Posterior cingulate gyrus (tissue), 11 donors: ENCODE measurements at regions not wholly inside any gene's neighbourhood (a gene's known extent, or its start where the extent isn't known, plus 50 kb on each side); places are given as distances from the start of the nearest gene placed in this dataset.
A peak's percentile ranks its signal among the peaks of the same experiment; 100 is the strongest.

Experiments used
- DNase-seq, 10 donors: peaks; one replicate each; pipeline versions ENCODE4 v3.0.0 to v3.0.0-alpha.2; 2020 to 2021; ENCODE audit warnings: mixed read lengths in 3 of 10
- intact Hi-C: fragments of 100-400 bp; cut with DNase I; formaldehyde crosslinking; loops from one replicate; pipeline ENCODE4 v1.15.1; 2023

- intact Hi-C loops, result no loop called here
- DNase-seq, result no peak
These were observed 414.4 kb upstream of the CADM1 start for GRCh38 chr11:115918576-115918975.

GRCh38 chr11:115916608-115917007 lies 412.4 kb upstream of the CADM1 start:
- intact Hi-C loops, result no loop called here
- no peak for DNase-seq

DNA sequence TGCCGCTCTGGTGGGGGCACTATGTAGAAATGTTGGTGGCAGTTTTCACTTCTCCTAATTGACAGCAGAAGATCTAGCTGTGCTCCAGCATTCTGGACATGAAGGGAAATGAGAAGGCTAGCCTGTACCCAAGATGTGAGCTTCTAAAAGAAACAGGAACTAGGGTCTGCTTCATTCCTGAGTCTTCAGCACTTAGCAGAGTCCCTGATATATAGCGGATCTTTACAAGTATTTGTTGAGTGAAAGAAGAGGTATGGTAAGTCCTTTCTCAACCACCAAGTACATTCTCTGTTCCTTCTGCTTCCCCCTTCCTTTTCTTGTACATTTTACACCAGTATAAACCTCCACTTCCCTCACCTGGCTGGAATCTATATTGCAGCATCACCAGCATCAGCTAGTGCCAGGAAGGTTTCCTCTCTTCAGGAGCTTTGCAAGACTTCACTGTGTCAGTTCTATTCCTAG lies 408.3 kb upstream of the CADM1 start:
- intact Hi-C loops, result no loop called here
- DNase-seq, result no peak

GRCh38 chr11:115911613-115912346 lies 407.6 kb upstream of the CADM1 start:
- intact Hi-C loops, result no loop called here
- no peak for DNase-seq

- DNase-seq, result no peak
- intact Hi-C loops, result no loop called here
These were observed 406.2 kb upstream of the CADM1 start for GRCh38 chr11:115910379-115910778.

DNA sequence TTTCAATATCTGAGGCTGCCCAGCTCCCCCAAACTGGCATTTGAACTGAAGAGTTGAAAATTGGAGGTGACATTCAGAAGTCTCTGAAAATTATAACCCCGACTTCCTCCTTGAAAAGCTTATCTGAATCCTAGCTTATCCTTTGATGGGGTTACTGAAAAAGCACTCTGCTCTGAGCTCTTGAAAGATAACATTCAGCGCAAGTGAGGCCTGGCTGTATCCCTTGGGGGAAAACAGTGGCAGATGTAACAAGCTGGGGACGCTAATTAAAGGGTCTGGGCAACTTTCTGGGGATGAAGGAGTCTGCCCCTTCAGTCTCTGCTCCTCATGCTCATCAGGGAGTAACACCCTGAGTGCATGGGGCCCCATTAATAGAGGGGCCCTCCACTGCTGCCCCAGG lies 402.0 kb upstream of the CADM1 start:
- intact Hi-C loops, result no loop called here

DNA sequence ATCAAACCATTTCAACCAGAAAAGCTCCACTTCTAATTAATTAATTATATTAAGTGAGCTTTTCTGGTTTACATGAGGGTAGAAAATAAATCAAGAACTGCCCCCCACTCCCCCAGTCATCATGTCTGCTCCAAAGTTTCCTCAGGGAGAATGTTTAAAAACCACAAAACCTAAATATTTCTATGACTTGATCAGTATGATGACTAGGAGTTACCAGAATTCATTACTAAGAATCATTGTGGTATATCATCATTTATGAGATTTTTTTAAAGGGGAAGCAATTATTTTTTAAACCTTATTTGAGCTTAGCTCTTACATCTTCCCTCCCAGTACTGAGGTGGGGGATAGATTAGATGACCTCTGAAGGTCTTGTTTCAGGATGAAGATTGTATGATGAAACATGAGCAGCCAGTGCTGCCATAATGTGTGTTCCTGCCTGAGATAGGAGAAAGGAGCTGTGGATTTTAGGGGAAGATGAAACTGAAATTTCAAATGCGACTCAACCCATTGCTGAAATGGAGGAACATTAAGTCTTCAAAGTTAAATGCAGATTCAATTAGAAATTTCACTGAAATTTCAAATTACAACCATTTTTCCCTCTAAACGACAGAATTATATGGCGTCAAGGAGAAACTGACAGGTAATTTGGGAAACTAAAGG lies 401.3 kb upstream of the CADM1 start:
- intact Hi-C loops, result no loop called here
- DNase-seq, result no peak

More for the DNA sequence above, 402.0 kb upstream of the CADM1 start:
- DNase-seq, result no peak

DNA sequence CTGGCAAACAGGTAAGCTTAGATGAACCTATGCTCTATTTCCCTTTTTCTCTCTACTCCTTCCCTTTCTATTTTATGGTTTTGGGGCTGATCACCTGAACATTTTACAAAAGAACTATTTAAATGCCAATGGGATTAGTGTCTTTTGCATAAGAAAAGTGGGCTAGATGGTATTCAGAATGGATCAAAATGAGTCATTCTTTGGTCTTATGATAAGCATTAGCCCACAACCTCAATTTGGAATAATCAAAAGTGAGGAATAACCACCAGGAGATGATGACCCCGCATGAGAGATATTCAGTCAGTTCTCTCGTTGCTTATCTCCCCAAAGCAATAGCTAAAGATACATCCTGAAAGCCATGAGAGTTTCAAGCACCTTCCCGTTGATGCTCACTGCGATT lies 399.0 kb upstream of the CADM1 start:
- intact Hi-C loops, result no loop called here
- DNase-seq, result no peak

- intact Hi-C loops, result no loop called here
- no peak for DNase-seq
These were observed 396.9 kb upstream of the CADM1 start for GRCh38 chr11:115901069-115901468.

GRCh38 chr11:115900111-115900510 lies 395.9 kb upstream of the CADM1 start:
- intact Hi-C loops, result no loop called here
- DNase-seq, result no peak

- intact Hi-C loops, result no loop called here
- DNase-seq, result no peak
These were observed 393.5 kb upstream of the CADM1 start for GRCh38 chr11:115897707-115898106.

- DNase-seq, result no peak
- intact Hi-C loops, result no loop called here
These were observed 391.9 kb upstream of the CADM1 start for GRCh38 chr11:115896084-115896483.

DNA sequence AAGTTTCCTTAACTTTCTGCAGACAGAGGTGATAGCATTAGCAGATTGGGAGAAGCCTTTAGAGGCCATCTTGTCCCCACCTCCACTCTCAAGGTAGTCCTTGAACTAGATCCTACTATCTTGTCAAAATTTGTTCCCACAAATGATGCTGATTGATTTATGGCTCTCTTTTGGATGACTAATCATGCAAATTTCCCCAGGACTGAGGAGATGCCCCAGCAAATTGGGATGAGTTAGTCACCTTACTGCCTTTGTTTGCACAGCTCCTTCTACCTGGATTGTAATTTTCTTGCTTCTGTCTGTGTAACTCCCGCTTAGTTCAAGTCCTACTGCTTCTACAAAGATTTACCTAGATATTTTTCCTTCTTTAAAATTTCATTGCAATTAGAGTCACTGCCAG lies 391.4 kb upstream of the CADM1 start:
- DNase-seq, result no peak
- intact Hi-C loops, result no loop called here

DNA sequence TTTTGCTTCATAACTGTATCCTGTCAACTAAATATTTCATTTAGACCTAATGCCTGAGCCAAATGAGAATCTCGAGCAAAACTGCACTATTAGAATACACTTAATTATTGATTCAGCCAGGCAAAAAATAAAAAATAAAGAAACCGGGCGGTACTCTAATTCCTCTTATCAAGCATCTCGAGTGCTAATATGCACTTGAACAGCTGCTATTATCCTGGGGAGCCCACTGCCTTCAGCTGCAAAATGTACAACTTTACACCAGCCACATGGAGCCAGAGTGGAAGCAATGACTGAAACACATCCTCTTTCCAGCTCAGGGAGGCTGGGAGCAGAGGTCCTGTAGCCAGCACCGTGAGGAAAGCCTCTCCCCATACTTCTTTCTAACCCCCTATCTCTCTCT lies 390.0 kb upstream of the CADM1 start:
- intact Hi-C loops, result no loop called here
- no peak for DNase-seq

DNA sequence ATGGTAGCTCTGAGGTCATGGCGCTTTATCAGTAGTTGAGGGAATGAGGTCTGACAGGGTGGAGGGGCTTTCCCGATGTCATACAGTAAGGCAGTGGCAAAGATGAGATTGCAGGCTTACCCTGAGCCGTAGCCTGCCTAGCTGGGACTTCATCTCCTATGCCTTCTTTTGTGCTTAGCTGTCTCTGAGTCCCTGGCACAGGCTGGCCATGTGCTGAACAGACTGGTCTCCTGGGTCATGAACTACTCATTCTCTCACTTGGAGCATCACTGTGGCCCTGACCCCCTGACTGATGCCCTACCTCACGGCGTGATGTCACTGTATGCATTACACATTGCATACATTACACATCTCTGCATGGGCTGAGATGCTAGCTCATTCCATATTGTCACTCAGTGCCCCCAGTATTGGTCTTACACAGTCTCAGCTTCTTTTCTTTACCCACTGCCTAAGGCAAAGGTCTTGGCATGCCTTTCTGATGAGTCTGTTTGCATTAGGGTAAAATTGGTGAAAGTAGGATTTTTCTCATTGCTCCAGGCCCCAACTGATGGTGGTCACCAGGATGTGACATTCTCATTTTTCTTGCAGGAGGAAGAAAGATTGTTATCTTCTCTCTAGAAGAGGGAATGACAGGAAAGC lies 389.4 kb upstream of the CADM1 start:
- intact Hi-C loops, result no loop called here
- DNase-seq, result no peak

- intact Hi-C loops, result no loop called here
- DNase-seq, result no peak
These were observed 387.8 kb upstream of the CADM1 start for GRCh38 chr11:115892016-115892415.

- intact Hi-C loops, result no loop called here
- DNase-seq, result no peak
These were observed 387.4 kb upstream of the CADM1 start for GRCh38 chr11:115891581-115891980.

- no peak for DNase-seq
- intact Hi-C loops, result no loop called here
These were observed 386.3 kb upstream of the CADM1 start for GRCh38 chr11:115890500-115890899.

DNA sequence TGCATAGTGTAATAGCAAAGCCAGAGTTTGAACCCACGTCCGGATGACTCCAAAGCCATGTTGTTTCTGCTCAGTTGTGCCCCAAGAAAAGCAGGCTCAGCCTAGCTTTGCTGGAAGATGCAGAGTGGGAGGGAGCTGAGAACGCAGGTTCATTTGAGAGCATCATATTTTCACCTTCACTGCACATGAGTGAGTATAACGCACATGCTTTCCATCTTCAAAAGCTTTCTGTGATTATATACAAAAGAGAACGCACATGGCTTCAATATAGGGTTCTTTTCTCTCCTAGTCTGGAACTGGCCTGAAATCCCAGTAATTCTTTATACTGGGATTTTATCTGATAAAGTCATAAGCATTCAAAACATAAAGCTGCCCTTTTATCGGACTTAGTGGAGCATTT lies 385.5 kb upstream of the CADM1 start:
- intact Hi-C loops, result no loop called here
- DNase-seq, result no peak

DNA sequence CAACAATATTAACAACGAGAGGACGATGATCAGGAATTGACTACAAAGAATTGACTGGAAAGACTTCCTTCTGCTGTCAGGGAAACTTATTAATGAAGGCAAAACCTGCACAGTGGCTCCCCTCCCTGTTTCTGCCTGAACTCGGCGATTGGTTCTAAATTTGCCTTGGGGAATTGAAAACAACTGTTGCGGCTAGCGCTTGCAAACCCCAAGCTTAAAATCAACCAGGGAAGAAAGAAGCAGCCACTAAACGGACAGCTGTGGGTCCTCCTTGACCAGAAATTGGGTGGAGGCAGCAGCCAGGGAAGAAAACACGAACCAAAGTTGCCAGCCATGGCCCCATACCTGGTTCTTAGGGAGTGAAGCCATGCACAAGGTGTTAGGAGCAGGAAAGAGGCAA lies 383.5 kb upstream of the CADM1 start:
- intact Hi-C loops, result no loop called here
- DNase-seq, result no peak

DNA sequence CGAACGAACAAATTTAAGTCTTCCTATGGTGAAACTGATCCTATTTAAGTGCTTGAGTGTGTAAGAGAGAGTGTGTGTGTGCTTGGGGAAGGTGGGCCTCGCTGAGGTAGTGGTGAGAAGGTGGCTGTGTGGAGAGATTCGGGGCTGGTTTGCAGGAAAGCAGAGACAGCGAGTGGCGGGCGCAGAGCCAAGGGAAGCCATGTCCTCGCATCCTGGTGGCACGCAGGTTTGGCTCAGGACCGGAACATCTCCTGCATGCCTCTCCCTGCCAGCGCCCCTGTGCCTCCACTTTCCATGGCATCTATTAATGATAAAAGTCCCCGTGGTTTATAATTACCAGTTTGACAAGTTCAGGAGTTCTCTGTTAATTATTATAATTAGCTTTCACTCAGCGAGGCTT lies 383.1 kb upstream of the CADM1 start:
- intact Hi-C loops, result no loop called here
- peak in 1 of 10 donors; percentile 80 for DNase-seq

DNA sequence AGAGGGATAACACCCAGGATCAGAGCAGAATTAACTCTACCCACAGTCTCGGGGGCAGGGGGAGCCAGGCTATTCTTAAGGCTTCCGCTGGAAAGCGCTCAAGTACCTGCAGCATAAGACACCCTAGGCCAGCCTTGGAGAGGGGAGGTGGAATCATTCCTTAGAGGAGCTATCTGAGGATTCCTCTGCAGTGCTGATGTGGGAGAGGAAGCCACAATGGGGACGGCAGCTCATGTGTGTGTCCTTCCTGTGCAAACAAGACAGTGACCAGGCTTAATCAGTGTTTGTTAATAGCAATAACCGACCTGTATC lies 382.2 kb upstream of the CADM1 start:
- intact Hi-C loops, result no loop called here
- DNase-seq, result no peak
